Astrocyte (in vitro differentiated cells and primary cell): ENCODE measurements at regions not wholly inside any gene's neighbourhood (a gene's known extent, or its start where the extent isn't known, plus 50 kb on each side); places are given as distances from the start of the nearest gene placed in this dataset.

Experiments used
- DNase-seq: peaks from one replicate; pipeline ENCODE4 v3.0.0-alpha.2; 2010; ENCODE audit warnings: low read depth
- FAIRE-seq: peaks from 2 replicates; lab custom pipeline; 2011; peaks lifted over from hg19 to GRCh38; lab: Jason Lieb, UNC
- H2AFZ ChIP-seq: 2 replicates; pipeline ENCODE4 v1.6.0; 2012; ENCODE audit warnings: low read depth, low read length, inconsistent platforms
- H3K27ac ChIP-seq: 2 replicates; pipeline ENCODE4 v1.5.1; 2011; ENCODE audit warnings: low read depth, low read length, inconsistent platforms
- H3K27me3 ChIP-seq: 2 replicates; pipeline ENCODE4 v1.6.0; 2011; ENCODE audit warnings: low read length, inconsistent platforms; ENCODE audit not compliant: insufficient read depth
- H3K36me3 ChIP-seq: 2 replicates; pipeline ENCODE4 v1.5.1; 2011; ENCODE audit warnings: low read length, inconsistent platforms; ENCODE audit not compliant: insufficient read depth
- H3K4me1 ChIP-seq: 2 replicates; pipeline ENCODE4 v1.5.1; 2011; ENCODE audit warnings: low read length, inconsistent platforms; ENCODE audit not compliant: insufficient read depth
- H3K4me2 ChIP-seq: 2 replicates; pipeline ENCODE4 v1.6.0; 2012; ENCODE audit warnings: low read length, inconsistent platforms
- H3K4me3 ChIP-seq: 2 replicates; pipeline ENCODE4 v1.5.1; 2011; ENCODE audit warnings: low read depth, mild to moderate bottlenecking, low read length, inconsistent platforms; ENCODE audit not compliant: insufficient read depth
- H3K79me2 ChIP-seq: 2 replicates; pipeline ENCODE4 v1.6.0; 2012; ENCODE audit warnings: mild to moderate bottlenecking, low read length, inconsistent platforms; ENCODE audit not compliant: insufficient read depth
- H3K9ac ChIP-seq: 2 replicates; pipeline ENCODE4 v1.6.0; 2012; ENCODE audit warnings: mild to moderate bottlenecking, low read length, inconsistent platforms
- H3K9me3 ChIP-seq: 2 replicates; pipeline ENCODE4 v1.5.1; 2012; ENCODE audit warnings: low read depth, mild to moderate bottlenecking, low read length, inconsistent platforms; ENCODE audit not compliant: insufficient read depth
- H4K20me1 ChIP-seq: 2 replicates; pipeline ENCODE4 v1.6.0; 2012; ENCODE audit warnings: low read length, inconsistent platforms; ENCODE audit not compliant: insufficient read depth
- H3K27ac Mint-ChIP-seq: one replicate; pipeline ENCODE4 v1.8.0; 2021; ENCODE audit warnings: mild to moderate bottlenecking, mixed read lengths; ENCODE audit not compliant: unreplicated experiment
- H3K27me3 Mint-ChIP-seq: one replicate; pipeline ENCODE4 v1.8.0; 2021; ENCODE audit warnings: low read depth, mixed read lengths; ENCODE audit not compliant: unreplicated experiment
- H3K36me3 Mint-ChIP-seq: one replicate; pipeline ENCODE4 v1.8.0; 2021; ENCODE audit warnings: low read depth, mixed read lengths; ENCODE audit not compliant: unreplicated experiment
- H3K4me1 Mint-ChIP-seq: one replicate; pipeline ENCODE4 v1.8.0; 2021; ENCODE audit warnings: low read depth, mixed read lengths; ENCODE audit not compliant: unreplicated experiment
- H3K4me3 Mint-ChIP-seq: one replicate; pipeline ENCODE4 v1.8.0; 2021; ENCODE audit warnings: mild to moderate bottlenecking, moderate library complexity, mixed read lengths; ENCODE audit not compliant: unreplicated experiment
- H3K9me3 Mint-ChIP-seq: one replicate; pipeline ENCODE4 v1.8.0; 2021; ENCODE audit warnings: mild to moderate bottlenecking, mixed read lengths; ENCODE audit not compliant: unreplicated experiment
- EZH2 ChIP-seq: IDR thresholded peaks from 2 replicates; pipeline ENCODE4 v1.6.1; 2012; ENCODE audit warnings: mild to moderate bottlenecking, low read length, inconsistent platforms; ENCODE audit not compliant: insufficient read depth
- TF ChIP-seq, protein P1 (sequence below): IDR thresholded peaks from 2 replicates; pipeline ENCODE4 v1.5.1; 2011; ENCODE audit warnings: low read depth, mild to moderate bottlenecking, inconsistent platforms, low read length, moderate library complexity; ENCODE audit not compliant: insufficient read depth

DNA sequence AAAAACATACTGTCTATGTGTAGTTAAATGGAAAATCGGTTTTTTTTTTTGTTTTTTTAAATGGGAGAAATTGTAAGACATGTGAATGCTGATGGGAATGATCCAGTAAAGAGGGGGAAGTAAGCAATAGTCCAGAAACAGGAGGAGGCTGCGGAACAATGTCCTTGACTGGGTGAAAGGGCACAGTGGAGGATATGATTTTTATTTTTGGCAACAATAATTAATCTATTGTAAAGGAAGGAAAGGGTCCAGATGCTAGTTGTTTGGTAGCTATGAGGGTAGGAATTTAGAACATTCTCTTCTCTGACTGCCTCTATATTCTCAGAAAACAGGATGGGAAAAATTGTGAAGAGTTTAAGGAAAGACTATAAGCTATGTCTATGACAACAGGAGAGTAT, 76.6 kb downstream of the RPL10L start:
- Histone ChIP-seq H3K27ac (peak overlapping the region; percentile 78), H3K4me2 (peak overlapping the region; percentile 74), H3K79me2 (no peaks in the 10 kb centered on the region), H3K9ac (no peak overlapping the region), H4K20me1 (no peaks in the 10 kb centered on the region), H2AFZ (no peak overlapping the region), H3K4me1 (peaks cover 25% of the 10 kb centered on the region), H3K4me3 (no peak overlapping the region), H3K27me3 (no peaks in the 10 kb centered on the region), H3K36me3 (no peaks in the 10 kb centered on the region), H3K9me3 (no peaks in the 10 kb centered on the region)
- no peak for DNase-seq
- no peak for TF ChIP-seq EZH2
- TF ChIP-seq, protein P1, sequence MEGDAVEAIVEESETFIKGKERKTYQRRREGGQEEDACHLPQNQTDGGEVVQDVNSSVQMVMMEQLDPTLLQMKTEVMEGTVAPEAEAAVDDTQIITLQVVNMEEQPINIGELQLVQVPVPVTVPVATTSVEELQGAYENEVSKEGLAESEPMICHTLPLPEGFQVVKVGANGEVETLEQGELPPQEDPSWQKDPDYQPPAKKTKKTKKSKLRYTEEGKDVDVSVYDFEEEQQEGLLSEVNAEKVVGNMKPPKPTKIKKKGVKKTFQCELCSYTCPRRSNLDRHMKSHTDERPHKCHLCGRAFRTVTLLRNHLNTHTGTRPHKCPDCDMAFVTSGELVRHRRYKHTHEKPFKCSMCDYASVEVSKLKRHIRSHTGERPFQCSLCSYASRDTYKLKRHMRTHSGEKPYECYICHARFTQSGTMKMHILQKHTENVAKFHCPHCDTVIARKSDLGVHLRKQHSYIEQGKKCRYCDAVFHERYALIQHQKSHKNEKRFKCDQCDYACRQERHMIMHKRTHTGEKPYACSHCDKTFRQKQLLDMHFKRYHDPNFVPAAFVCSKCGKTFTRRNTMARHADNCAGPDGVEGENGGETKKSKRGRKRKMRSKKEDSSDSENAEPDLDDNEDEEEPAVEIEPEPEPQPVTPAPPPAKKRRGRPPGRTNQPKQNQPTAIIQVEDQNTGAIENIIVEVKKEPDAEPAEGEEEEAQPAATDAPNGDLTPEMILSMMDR, result no peak
- no peaks in the 10 kb centered on the region for H3K9me3 Mint-ChIP-seq
- H3K4me1 Mint-ChIP-seq, result peaks cover 19% of the 10 kb centered on the region
- peak overlapping the region; percentile 7 for H3K27ac Mint-ChIP-seq
- no peak overlapping the region for H3K4me3 Mint-ChIP-seq
- no peaks in the 10 kb centered on the region for H3K36me3 Mint-ChIP-seq
- H3K27me3 Mint-ChIP-seq, result no peaks in the 10 kb centered on the region
- no peak for FAIRE-seq

DNA sequence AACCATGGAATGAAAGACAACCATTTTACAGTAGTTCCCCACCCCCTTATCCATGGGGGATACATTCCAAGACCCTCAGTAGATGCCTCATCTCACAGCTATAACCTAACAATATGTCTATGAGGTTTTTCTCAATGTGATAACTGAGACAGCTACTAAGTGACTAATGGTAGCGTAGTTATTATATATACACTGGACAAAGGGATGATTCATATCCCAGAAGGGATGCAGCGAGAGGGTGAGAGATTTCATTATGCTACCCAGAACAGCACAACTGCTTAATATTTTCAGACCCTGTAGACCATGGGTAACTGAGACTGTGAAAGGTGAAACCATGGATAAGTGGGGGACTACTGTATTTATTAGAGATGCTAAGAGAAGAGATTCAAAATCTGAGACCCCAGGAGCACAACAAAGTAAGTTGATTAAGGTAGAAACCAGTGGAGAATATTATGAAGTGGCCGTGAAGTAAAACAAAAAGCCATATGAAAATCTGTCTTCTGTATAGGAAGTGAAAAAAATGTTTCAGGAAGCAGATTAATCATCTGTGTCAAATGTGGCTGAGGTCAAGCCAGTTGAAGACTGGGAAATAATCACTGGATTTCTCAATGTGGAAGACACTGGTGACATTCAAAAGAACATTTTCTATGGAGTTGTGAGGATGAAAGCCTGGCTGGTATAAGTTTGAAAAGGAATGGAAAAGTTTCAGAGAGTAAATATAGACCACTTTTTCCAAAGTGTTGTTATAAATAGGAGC, 77.2 kb downstream of the RPL10L start:
- peak; percentile 55 for FAIRE-seq

More for the DNA sequence above, 77.2 kb downstream of the RPL10L start:
- no peaks in the 10 kb centered on the region for H3K36me3 ChIP-seq
- no peaks in the 10 kb centered on the region for H3K79me2 ChIP-seq
- no peaks in the 10 kb centered on the region for H3K27me3 ChIP-seq
- H4K20me1 ChIP-seq, result no peaks in the 10 kb centered on the region
- Mint-ChIP-seq H3K27me3 (no peaks in the 10 kb centered on the region), H3K9me3 (peaks cover 2% of the 10 kb centered on the region), H3K36me3 (no peaks in the 10 kb centered on the region), H3K4me3 (no peak overlapping the region), H3K4me1 (peaks cover 19% of the 10 kb centered on the region), H3K27ac (peak overlapping the region; percentile 7)
- H3K4me1 ChIP-seq, result peaks cover 25% of the 10 kb centered on the region
- H3K4me2 ChIP-seq, result peak overlapping the region; percentile 74
- peak; percentile 69 for DNase-seq
- no peak overlapping the region for H2AFZ ChIP-seq
- no peaks in the 10 kb centered on the region for H3K9me3 ChIP-seq
- TF ChIP-seq, protein P1, result no peak
- TF ChIP-seq EZH2, result no peak
- H3K27ac ChIP-seq, result peak overlapping the region; percentile 78
- no peak overlapping the region for H3K4me3 ChIP-seq
- peak overlapping the region; percentile 64 for H3K9ac ChIP-seq
